Liver (tissue), 3 donors: ENCODE measurements at regions not wholly inside any gene's neighbourhood (a gene's known extent, or its start where the extent isn't known, plus 50 kb on each side); places are given as distances from the start of the nearest gene placed in this dataset.

Source experiments
- EGR1 ChIP-seq, 2 donors: IDR thresholded peaks; 2 replicates each; pipeline ENCODE4 v1.6.1; 2016 to 2018; ENCODE audit warnings: antibody characterized with exemption in 2 of 2, low read depth in 2 of 2
- FOXA1 ChIP-seq: IDR thresholded peaks from 2 replicates; pipeline ENCODE4 v1.6.1; 2016; ENCODE audit warnings: antibody characterized with exemption
- JUND ChIP-seq, 2 donors: IDR thresholded peaks; 2 replicates each; pipeline ENCODE4 v1.6.1; 2016; ENCODE audit warnings: antibody characterized with exemption in 2 of 2
- RAD21 ChIP-seq, 2 donors: IDR thresholded peaks; 2 replicates each; pipeline ENCODE4 v1.6.1; 2016; ENCODE audit warnings: antibody characterized with exemption in 2 of 2, mild to moderate bottlenecking in 2 of 2
- SP1 ChIP-seq: IDR thresholded peaks from 2 replicates; pipeline ENCODE4 v1.6.1; 2018; ENCODE audit warnings: antibody characterized with exemption, mild to moderate bottlenecking
- TAF1 ChIP-seq: conservative IDR thresholded peaks from 2 replicates; pipeline ENCODE4 v1.6.1; 2016; ENCODE audit warnings: antibody characterized with exemption, mild to moderate bottlenecking
- YY1 ChIP-seq: IDR thresholded peaks from 2 replicates; pipeline ENCODE4 v1.6.1; 2016; ENCODE audit warnings: antibody characterized with exemption, mild to moderate bottlenecking
- TF ChIP-seq, protein P1 (sequence below): fragments of 150-350 bp; IDR thresholded peaks from 2 replicates; pipeline ENCODE4 v1.5.1; 2017; ENCODE audit warnings: improper control_type of control experiment, low read depth, low read length; ENCODE audit not compliant: missing input control
- TF ChIP-seq, protein P2 (sequence below): IDR thresholded peaks from 2 replicates; pipeline ENCODE4 v1.6.1; 2016; ENCODE audit warnings: antibody characterized with exemption
- TF ChIP-seq, protein P3 (sequence below): IDR thresholded peaks from 2 replicates; pipeline ENCODE4 v1.6.1; 2016; ENCODE audit warnings: antibody characterized with exemption, mild to moderate bottlenecking
- TF ChIP-seq, protein P4 (sequence below): IDR thresholded peaks from 2 replicates; pipeline ENCODE4 v1.6.1; 2016; ENCODE audit warnings: antibody characterized with exemption
- TF ChIP-seq, protein P5 (sequence below): IDR thresholded peaks from 2 replicates; pipeline ENCODE4 v1.6.1; 2016; ENCODE audit warnings: antibody characterized with exemption
- donor health status: healthy.
- donor health status: healthy.

DNA sequence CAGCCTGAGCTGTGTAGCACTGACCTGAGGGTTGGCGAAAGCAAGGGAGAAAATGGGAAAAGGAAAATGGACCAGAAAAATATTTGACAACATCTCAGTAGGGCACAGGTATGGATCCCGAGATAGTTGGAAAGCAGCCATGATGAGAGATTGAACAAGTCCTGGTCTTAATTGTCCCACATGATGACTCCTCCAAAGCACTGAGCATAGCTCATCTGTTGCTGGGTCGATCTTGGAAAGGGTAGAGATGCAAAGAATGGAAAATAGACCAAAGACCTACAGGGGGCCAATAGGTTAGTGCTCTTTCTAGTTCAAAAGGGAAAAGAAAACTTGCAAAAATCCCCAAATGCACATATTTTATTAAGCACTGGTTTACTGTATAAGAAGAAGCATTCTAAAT lies 251.9 kb downstream of the SEC23A start:
- TF ChIP-seq, protein P1, sequence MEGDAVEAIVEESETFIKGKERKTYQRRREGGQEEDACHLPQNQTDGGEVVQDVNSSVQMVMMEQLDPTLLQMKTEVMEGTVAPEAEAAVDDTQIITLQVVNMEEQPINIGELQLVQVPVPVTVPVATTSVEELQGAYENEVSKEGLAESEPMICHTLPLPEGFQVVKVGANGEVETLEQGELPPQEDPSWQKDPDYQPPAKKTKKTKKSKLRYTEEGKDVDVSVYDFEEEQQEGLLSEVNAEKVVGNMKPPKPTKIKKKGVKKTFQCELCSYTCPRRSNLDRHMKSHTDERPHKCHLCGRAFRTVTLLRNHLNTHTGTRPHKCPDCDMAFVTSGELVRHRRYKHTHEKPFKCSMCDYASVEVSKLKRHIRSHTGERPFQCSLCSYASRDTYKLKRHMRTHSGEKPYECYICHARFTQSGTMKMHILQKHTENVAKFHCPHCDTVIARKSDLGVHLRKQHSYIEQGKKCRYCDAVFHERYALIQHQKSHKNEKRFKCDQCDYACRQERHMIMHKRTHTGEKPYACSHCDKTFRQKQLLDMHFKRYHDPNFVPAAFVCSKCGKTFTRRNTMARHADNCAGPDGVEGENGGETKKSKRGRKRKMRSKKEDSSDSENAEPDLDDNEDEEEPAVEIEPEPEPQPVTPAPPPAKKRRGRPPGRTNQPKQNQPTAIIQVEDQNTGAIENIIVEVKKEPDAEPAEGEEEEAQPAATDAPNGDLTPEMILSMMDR: no peak
- TF ChIP-seq, protein P2, sequence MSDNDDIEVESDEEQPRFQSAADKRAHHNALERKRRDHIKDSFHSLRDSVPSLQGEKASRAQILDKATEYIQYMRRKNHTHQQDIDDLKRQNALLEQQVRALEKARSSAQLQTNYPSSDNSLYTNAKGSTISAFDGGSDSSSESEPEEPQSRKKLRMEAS: no peak
- TF ChIP-seq, protein P3, sequence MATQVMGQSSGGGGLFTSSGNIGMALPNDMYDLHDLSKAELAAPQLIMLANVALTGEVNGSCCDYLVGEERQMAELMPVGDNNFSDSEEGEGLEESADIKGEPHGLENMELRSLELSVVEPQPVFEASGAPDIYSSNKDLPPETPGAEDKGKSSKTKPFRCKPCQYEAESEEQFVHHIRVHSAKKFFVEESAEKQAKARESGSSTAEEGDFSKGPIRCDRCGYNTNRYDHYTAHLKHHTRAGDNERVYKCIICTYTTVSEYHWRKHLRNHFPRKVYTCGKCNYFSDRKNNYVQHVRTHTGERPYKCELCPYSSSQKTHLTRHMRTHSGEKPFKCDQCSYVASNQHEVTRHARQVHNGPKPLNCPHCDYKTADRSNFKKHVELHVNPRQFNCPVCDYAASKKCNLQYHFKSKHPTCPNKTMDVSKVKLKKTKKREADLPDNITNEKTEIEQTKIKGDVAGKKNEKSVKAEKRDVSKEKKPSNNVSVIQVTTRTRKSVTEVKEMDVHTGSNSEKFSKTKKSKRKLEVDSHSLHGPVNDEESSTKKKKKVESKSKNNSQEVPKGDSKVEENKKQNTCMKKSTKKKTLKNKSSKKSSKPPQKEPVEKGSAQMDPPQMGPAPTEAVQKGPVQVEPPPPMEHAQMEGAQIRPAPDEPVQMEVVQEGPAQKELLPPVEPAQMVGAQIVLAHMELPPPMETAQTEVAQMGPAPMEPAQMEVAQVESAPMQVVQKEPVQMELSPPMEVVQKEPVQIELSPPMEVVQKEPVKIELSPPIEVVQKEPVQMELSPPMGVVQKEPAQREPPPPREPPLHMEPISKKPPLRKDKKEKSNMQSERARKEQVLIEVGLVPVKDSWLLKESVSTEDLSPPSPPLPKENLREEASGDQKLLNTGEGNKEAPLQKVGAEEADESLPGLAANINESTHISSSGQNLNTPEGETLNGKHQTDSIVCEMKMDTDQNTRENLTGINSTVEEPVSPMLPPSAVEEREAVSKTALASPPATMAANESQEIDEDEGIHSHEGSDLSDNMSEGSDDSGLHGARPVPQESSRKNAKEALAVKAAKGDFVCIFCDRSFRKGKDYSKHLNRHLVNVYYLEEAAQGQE: no peak
- TF ChIP-seq, protein P4, sequence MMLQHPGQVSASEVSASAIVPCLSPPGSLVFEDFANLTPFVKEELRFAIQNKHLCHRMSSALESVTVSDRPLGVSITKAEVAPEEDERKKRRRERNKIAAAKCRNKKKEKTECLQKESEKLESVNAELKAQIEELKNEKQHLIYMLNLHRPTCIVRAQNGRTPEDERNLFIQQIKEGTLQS: no peak
- TF ChIP-seq RAD21 (IDR thresholded peaks at IDR 0.05) (no peak), YY1 (no peak), JUND (IDR thresholded peaks at IDR 0.05) (no peak), TAF1 (no peak), EGR1 (IDR thresholded peaks at IDR 0.05; ENCODE audit: low read depth in 2 of 2) (no peak), SP1 (no peak), FOXA1 (no peak)
- TF ChIP-seq, protein P5, sequence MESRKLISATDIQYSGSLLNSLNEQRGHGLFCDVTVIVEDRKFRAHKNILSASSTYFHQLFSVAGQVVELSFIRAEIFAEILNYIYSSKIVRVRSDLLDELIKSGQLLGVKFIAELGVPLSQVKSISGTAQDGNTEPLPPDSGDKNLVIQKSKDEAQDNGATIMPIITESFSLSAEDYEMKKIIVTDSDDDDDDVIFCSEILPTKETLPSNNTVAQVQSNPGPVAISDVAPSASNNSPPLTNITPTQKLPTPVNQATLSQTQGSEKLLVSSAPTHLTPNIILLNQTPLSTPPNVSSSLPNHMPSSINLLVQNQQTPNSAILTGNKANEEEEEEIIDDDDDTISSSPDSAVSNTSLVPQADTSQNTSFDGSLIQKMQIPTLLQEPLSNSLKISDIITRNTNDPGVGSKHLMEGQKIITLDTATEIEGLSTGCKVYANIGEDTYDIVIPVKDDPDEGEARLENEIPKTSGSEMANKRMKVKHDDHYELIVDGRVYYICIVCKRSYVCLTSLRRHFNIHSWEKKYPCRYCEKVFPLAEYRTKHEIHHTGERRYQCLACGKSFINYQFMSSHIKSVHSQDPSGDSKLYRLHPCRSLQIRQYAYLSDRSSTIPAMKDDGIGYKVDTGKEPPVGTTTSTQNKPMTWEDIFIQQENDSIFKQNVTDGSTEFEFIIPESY: no peak
